Endothelial cell of umbilical vein (primary cell): ENCODE measurements at regions not wholly inside any gene's neighbourhood (a gene's known extent, or its start where the extent isn't known, plus 50 kb on each side); places are given as distances from the start of the nearest gene placed in this dataset.

Experiments
- CTCF ChIP-seq, 2 donors: IDR thresholded peaks; 1 replicate in 1 of 2; 2 replicates in 1 of 2; pipeline ENCODE4 v1.5.1; 2011; ENCODE audit warnings: low read length in 2 of 2, mild to moderate bottlenecking in 2 of 2, moderate library complexity in 2 of 2, control low read depth in 1 of 2, inconsistent platforms in 1 of 2, low read depth in 1 of 2; ENCODE audit not compliant: insufficient read depth in 1 of 2; ENCODE audit errors: extremely low read depth in 1 of 2
- EZH2 ChIP-seq: IDR thresholded peaks from 2 replicates; pipeline ENCODE4 v1.6.1; 2012; ENCODE audit warnings: borderline replicate concordance, low read depth, mild to moderate bottlenecking, moderate library complexity, low read length, inconsistent platforms; ENCODE audit not compliant: severe bottlenecking
- FOS ChIP-seq: IDR thresholded peaks from 2 replicates; pipeline ENCODE4 v1.6.1; 2011; ENCODE audit warnings: mild to moderate bottlenecking, low read length, moderate library complexity, borderline replicate concordance; ENCODE audit not compliant: insufficient read depth
- POLR2A ChIP-seq: IDR thresholded peaks from 2 replicates; pipeline ENCODE4 v1.6.1; 2012; ENCODE audit warnings: low read depth, mild to moderate bottlenecking, control low read depth, low read length
- POLR2AphosphoS5 ChIP-seq: IDR thresholded peaks from 2 replicates; pipeline ENCODE4 v1.6.1; 2012; ENCODE audit warnings: low read depth, mild to moderate bottlenecking, control low read depth, low read length, moderate library complexity; ENCODE audit not compliant: insufficient read depth
- TF ChIP-seq, protein P1 (sequence below): IDR thresholded peaks from 2 replicates; pipeline ENCODE4 v1.6.1; 2011; ENCODE audit not compliant: insufficient read depth, insufficient read length

- TF ChIP-seq POLR2A (no peak), CTCF (IDR thresholded peaks at IDR 0.05; ENCODE audit: extremely low read depth in 1 of 2, insufficient read depth in 1 of 2, low read depth in 1 of 2, low read length in 2 of 2) (no peak), POLR2AphosphoS5 (no peak), EZH2 (no peak), FOS (no peak)
- TF ChIP-seq, protein P1, sequence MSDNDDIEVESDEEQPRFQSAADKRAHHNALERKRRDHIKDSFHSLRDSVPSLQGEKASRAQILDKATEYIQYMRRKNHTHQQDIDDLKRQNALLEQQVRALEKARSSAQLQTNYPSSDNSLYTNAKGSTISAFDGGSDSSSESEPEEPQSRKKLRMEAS: no peak
Observed at GRCh38 chrY:7692701-7693100, 781.1 kb upstream of the AMELY start.
